Tibial artery (tissue), 4 donors: ENCODE measurements at regions not wholly inside any gene's neighbourhood (a gene's known extent, or its start where the extent isn't known, plus 50 kb on each side); places are given as distances from the start of the nearest gene placed in this dataset.

Experiments used
- DNase-seq, 2 donors: peaks; one replicate each; pipeline ENCODE4 v3.0.0-alpha.2; 2019
- H3K27ac ChIP-seq, 2 donors: fragments of 200-600 bp; sonication (generic) in 1 of 2; 1 replicate in 1 of 2; 2 replicates in 1 of 2; pipeline ENCODE4 v1.5.1; 2018 to 2019; ENCODE audit warnings: mild to moderate bottlenecking in 1 of 2
- H3K27me3 ChIP-seq, 2 donors: fragments of 200-600 bp; sonication (generic) in 1 of 2; one replicate each; pipeline versions ENCODE4 v1.5.1 to v1.6.0; 2016 to 2019
- H3K36me3 ChIP-seq, 3 donors: fragments of 200-600 bp; sonication (generic) in 2 of 3; one replicate each; pipeline ENCODE4 v1.5.1; 2016 to 2019; ENCODE audit warnings: mild to moderate bottlenecking in 2 of 3
- H3K4me1 ChIP-seq, 4 donors: fragments of 200-600 bp; sonication (generic) in 2 of 4; 1 replicate in 3 of 4; 2 replicates in 1 of 4; pipeline ENCODE4 v1.5.1; 2016 to 2019
- H3K4me3 ChIP-seq, 2 donors: fragments of 200-600 bp; sonication (generic) in 1 of 2; 1 replicate in 1 of 2; 2 replicates in 1 of 2; pipeline ENCODE4 v1.5.1; 2018 to 2019; ENCODE audit warnings: mild to moderate bottlenecking in 2 of 2
- H3K9me3 ChIP-seq, 3 donors: fragments of 200-600 bp; sonication (generic) in 1 of 3; one replicate each; pipeline ENCODE4 v1.5.1; 2016 to 2019
- intact Hi-C: fragments of 100-400 bp; cut with DNase I; formaldehyde crosslinking; loops from one replicate; pipeline ENCODE4 v1.15.0; 2023; ENCODE audit warnings: low total_unique reads
- TF ChIP-seq, protein P1 (sequence below), 2 experiments: fragments of 200-600 bp in 1 of 2; fragments of 450-650 bp in 1 of 2; IDR thresholded peaks; one replicate each; pipeline ENCODE4 v1.5.1; 2017 to 2019; ENCODE audit warnings: antibody characterized with exemption in 2 of 2, mild to moderate bottlenecking in 1 of 2, moderate library complexity in 1 of 2

DNA sequence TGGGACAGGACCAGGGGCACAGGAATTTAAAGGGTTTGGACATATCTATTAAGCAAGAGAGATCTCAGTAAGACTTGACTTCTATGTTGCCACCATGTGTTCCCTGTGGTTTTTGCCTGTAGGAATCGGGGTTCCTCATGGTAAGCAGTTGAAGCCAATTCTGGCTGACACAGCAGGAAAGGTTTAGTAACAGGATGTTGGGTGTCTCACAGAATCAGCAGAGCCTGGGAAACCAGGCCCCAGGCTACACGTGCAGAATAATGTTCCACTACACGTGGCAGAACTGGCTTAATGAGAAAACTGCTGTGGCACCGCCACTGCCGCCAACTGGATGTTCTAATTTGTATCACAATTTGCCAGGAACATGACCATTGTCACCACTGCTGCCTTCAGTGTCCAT lies 264.6 kb upstream of the PLET1 start:
- Histone ChIP-seq H3K27ac (peak overlapping the region; percentile 65 to 71), H3K4me3 (no peak overlapping the region), H3K36me3 (no peaks in the 10 kb centered on the region), H3K9me3 (no peaks in the 10 kb centered on the region), H3K4me1 (peaks cover 0 to 40% (median 30%) of the 10 kb centered on the region in 4 donors), H3K27me3 (no peaks in the 10 kb centered on the region)
- DNase-seq = peak; percentile 70 to 73
- TF ChIP-seq, protein P1, sequence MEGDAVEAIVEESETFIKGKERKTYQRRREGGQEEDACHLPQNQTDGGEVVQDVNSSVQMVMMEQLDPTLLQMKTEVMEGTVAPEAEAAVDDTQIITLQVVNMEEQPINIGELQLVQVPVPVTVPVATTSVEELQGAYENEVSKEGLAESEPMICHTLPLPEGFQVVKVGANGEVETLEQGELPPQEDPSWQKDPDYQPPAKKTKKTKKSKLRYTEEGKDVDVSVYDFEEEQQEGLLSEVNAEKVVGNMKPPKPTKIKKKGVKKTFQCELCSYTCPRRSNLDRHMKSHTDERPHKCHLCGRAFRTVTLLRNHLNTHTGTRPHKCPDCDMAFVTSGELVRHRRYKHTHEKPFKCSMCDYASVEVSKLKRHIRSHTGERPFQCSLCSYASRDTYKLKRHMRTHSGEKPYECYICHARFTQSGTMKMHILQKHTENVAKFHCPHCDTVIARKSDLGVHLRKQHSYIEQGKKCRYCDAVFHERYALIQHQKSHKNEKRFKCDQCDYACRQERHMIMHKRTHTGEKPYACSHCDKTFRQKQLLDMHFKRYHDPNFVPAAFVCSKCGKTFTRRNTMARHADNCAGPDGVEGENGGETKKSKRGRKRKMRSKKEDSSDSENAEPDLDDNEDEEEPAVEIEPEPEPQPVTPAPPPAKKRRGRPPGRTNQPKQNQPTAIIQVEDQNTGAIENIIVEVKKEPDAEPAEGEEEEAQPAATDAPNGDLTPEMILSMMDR (IDR thresholded peaks at IDR 0.05) = no peak
- intact Hi-C loops = no loop called here

DNA sequence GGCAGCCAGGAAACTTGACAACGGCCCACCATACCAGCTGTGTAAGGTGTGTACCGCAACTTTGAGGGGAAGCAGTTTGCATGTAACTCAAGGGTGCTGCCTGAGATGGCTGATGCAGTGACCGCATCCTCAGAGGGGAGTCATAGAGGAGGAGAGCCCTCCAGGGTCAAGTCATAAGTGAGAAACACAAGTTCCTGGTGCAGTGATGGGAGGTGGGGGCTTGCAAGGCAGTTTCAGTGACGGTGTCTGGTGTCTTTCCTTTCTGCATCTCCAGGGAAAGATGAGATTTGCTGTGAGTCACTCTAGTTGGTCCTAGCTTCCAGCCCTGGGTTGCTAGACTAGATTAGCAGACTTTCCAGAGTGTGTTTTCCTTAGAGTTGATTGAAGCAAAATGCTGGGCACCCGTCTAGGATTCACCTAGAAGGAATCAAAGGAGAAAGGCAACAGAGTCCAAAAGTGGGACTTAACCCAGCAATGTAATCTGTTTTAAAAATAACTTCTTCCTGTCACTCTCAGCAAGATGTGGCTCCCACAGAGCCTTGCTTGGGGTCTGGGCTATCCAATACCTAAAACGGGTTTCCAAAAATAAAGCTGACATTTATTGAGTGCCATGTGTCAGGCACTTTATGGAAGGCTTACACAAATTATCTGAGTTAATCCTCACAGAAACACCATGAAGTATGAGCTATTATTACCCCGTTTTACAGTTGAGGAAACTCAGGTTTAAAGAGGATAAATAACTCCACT lies 265.4 kb upstream of the PLET1 start:
- intact Hi-C loops = no loop called here
- TF ChIP-seq, protein P1 (IDR thresholded peaks at IDR 0.05) = no peak
- Histone ChIP-seq H3K27me3 (no peaks in the 10 kb centered on the region), H3K4me3 (no peak overlapping the region), H3K36me3 (no peaks in the 10 kb centered on the region), H3K4me1 (peaks cover 0 to 40% (median 30%) of the 10 kb centered on the region in 4 donors), H3K9me3 (no peaks in the 10 kb centered on the region), H3K27ac (peak overlapping the region; percentile 65 to 71)
- DNase-seq = no peak

GRCh38 chr11:112526699-112527416 lies 266.2 kb upstream of the PLET1 start:
- TF ChIP-seq, protein P1 (IDR thresholded peaks at IDR 0.05) = no peak
- Histone ChIP-seq H3K27ac (no peak overlapping the region), H3K4me1 (peaks cover 0 to 40% (median 30%) of the 10 kb centered on the region in 4 donors)

DNA sequence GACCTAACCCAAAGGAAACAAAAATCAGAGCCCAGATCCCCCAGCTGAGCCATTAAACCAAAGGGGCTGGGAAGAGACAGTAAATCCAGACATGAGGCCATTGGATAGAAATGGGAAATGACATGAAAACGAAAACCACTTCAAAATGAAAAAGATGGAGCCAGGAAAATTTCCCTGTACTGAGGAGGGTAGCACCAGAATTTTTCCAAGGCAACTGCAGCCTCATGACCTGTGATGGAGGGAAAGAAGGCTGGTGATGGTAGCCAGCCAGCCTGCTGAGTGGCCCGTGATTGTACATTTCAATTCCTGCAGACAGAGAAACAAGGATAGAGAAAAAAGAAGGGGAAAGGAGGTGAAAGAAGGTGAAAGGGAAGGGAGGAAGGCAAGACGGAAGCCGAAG lies 268.4 kb upstream of the PLET1 start:
- TF ChIP-seq, protein P1 (IDR thresholded peaks at IDR 0.05) = no peak
- Histone ChIP-seq H3K36me3 (no peaks in the 10 kb centered on the region), H3K4me1 (peaks cover 0 to 27% (median 23%) of the 10 kb centered on the region in 4 donors), H3K27me3 (no peaks in the 10 kb centered on the region), H3K9me3 (no peaks in the 10 kb centered on the region), H3K27ac (no peak overlapping the region), H3K4me3 (no peak overlapping the region)
- intact Hi-C loops = no loop called here
- DNase-seq = no peak

More at GRCh38 chr11:112526699-112527416, 266.2 kb upstream of the PLET1 start:
- no peak overlapping the region for H3K4me3 ChIP-seq
- H3K27me3 ChIP-seq = no peaks in the 10 kb centered on the region
- no peak for DNase-seq
- no peaks in the 10 kb centered on the region for H3K9me3 ChIP-seq
- H3K36me3 ChIP-seq = no peaks in the 10 kb centered on the region
- intact Hi-C loops = no loop called here

- TF ChIP-seq, protein P1 (IDR thresholded peaks at IDR 0.05) = no peak
- DNase-seq = no peak
- H3K4me3 ChIP-seq = no peak overlapping the region
- H3K27me3 ChIP-seq = no peaks in the 10 kb centered on the region
- no peak overlapping the region for H3K27ac ChIP-seq
- H3K36me3 ChIP-seq = no peaks in the 10 kb centered on the region
- intact Hi-C loops = no loop called here
- no peaks in the 10 kb centered on the region for H3K9me3 ChIP-seq
- H3K4me1 ChIP-seq = no peaks in the 10 kb centered on the region
These were observed 271.8 kb upstream of the PLET1 start for GRCh38 chr11:112532506-112532905.
